ENCODE measurements at regions not wholly inside any gene's neighbourhood (a gene's known extent, or its start where the extent isn't known, plus 50 kb on each side); places are given as distances from the start of the nearest gene placed in this dataset.

- TF ChIP-seq CTCF (IDR thresholded peaks at IDR 0.05) (peak; percentile 33; the same call in 2 of the 3 replicates), KDM1A (IDR thresholded peaks at IDR 0.05; ENCODE audit: low read depth) (no peak), CEBPB (IDR thresholded peaks at IDR 0.05) (no peak), E2F6 (IDR thresholded peaks at IDR 0.05; ENCODE audit: borderline replicate concordance, low read depth) (no peak), CBX2 (IDR thresholded peaks at IDR 0.05; ENCODE audit: borderline replicate concordance, low read depth) (no peak), MYC (IDR thresholded peaks at IDR 0.05; ENCODE audit: borderline replicate concordance, low read length) (no peak)
Measured at GRCh38 chrX:46386511-46386910, 158.7 kb downstream of the ZNF674 start.
